Naive thymus-derived CD4-positive, alpha-beta T cell (primary cell): ENCODE measurements at regions not wholly inside any gene's neighbourhood (a gene's known extent, or its start where the extent isn't known, plus 50 kb on each side); places are given as distances from the start of the nearest gene placed in this dataset.

ENCODE experiments used
- ATAC-seq: fragments of 150-1000 bp; cut with Tn5 transposase; 2 replicates; pipeline ENCODE4 v1.10.0; 2021; ENCODE audit warnings: mild to moderate bottlenecking, moderate library complexity
- CTCF ChIA-PET: fragments of 350-600 bp; sonication (Branson Sonifier 250); formaldehyde crosslinking; loops from one replicate; lab custom pipeline; 2021; ENCODE audit warnings: antibody characterized with exemption; lab: Charles Lee
- POLR2A ChIA-PET: fragments of 350-600 bp; sonication (Branson Sonifier 250); formaldehyde crosslinking; loops from one replicate; lab custom pipeline; 2021; ENCODE audit warnings: antibody characterized with exemption, inconsistent platforms; lab: Charles Lee
- DNase-seq, 9 donors: peaks; one replicate each; pipeline versions ENCODE4 v3.0.0 to v3.0.0-alpha.2; 2020 to 2022; ENCODE audit warnings: mixed read lengths in 1 of 9
- H3K27ac ChIP-seq: one replicate; pipeline ENCODE4 v1.7.0; 2013; ENCODE audit warnings: mild to moderate bottlenecking, low read depth, low read length, moderate library complexity
- H3K27me3 ChIP-seq, 2 donors: one replicate each; pipeline ENCODE4 v1.7.0; 2013; ENCODE audit warnings: low read length in 2 of 2, mild to moderate bottlenecking in 2 of 2, moderate library complexity in 2 of 2; ENCODE audit not compliant: control insufficient read depth in 2 of 2, insufficient read depth in 2 of 2
- H3K36me3 ChIP-seq, 3 experiments: 1 replicate in 2 of 3; 2 replicates in 1 of 3; pipeline ENCODE4 v1.7.0; 2013; ENCODE audit warnings: low read length in 3 of 3, mild to moderate bottlenecking in 3 of 3, moderate library complexity in 1 of 3; ENCODE audit not compliant: insufficient read depth in 3 of 3, control insufficient read depth in 2 of 3
- H3K4me1 ChIP-seq, 2 donors: one replicate each; pipeline ENCODE4 v1.7.0; 2013; ENCODE audit warnings: low read length in 2 of 2, mild to moderate bottlenecking in 2 of 2, moderate library complexity in 1 of 2; ENCODE audit not compliant: control insufficient read depth in 2 of 2, insufficient read depth in 2 of 2
- H3K4me3 ChIP-seq: 2 replicates; pipeline ENCODE4 v1.7.0; 2013; ENCODE audit warnings: mild to moderate bottlenecking, low read length
- H3K9me3 ChIP-seq, 3 experiments: 1 replicate in 2 of 3; 2 replicates in 1 of 3; pipeline ENCODE4 v1.7.0; 2013; ENCODE audit warnings: low read length in 3 of 3; ENCODE audit not compliant: control insufficient read depth in 2 of 3
- H3K27ac Mint-ChIP-seq, 9 donors: one replicate each; pipeline ENCODE4 v1.8.0; 2020 to 2022; ENCODE audit warnings: mixed read lengths in 9 of 9, mild to moderate bottlenecking in 8 of 9, moderate library complexity in 5 of 9, inconsistent platforms in 2 of 9
- H3K27me3 Mint-ChIP-seq, 5 donors: one replicate each; pipeline ENCODE4 v1.8.0; 2021 to 2022; ENCODE audit warnings: mixed read lengths in 5 of 5, mild to moderate bottlenecking in 1 of 5
- H3K36me3 Mint-ChIP-seq, 5 donors: one replicate each; pipeline ENCODE4 v1.8.0; 2020 to 2022; ENCODE audit warnings: mixed read lengths in 5 of 5, mild to moderate bottlenecking in 3 of 5, inconsistent platforms in 1 of 5
- H3K4me1 Mint-ChIP-seq, 7 donors: one replicate each; pipeline ENCODE4 v1.8.0; 2020 to 2022; ENCODE audit warnings: mixed read lengths in 7 of 7, mild to moderate bottlenecking in 3 of 7, inconsistent platforms in 1 of 7
- H3K4me3 Mint-ChIP-seq, 10 donors: one replicate each; pipeline ENCODE4 v1.8.0; 2020 to 2022; ENCODE audit warnings: mild to moderate bottlenecking in 10 of 10, mixed read lengths in 10 of 10, moderate library complexity in 6 of 10, inconsistent platforms in 2 of 10
- H3K9me3 Mint-ChIP-seq, 11 donors: one replicate each; pipeline ENCODE4 v1.8.0; 2020 to 2022; ENCODE audit warnings: mixed read lengths in 11 of 11, mild to moderate bottlenecking in 4 of 11, inconsistent platforms in 1 of 11, moderate library complexity in 1 of 11
- intact Hi-C, 2 donors: fragments of 100-400 bp; cut with micrococcal nuclease; formaldehyde crosslinking; loops; one replicate each; pipeline ENCODE4 v1.15.1; 2023

DNA sequence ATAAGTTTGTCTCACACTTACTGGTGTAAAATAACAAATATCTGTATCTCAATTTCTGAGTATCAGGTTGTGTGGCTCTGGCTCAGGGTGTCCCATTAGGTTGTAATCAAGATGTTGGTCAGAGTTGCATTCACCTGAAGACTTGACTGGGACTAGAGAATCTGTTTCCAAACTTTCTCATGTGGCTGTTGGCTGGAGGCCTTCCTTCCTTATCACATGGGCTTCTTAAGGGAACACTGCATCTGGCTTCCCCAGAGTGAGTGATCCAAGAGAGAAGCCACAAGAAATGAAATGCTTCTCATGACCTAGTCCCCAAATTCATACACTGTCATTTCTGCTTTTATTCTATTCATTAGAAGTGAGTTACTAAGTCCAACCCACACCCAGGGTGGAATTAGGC, 568.4 kb upstream of the CAMK1G start:
- ChIA-PET CTCF (no interaction called here), POLR2A (no interaction called here)
- H3K9me3 Mint-ChIP-seq = peaks cover 0 to 19% (median 9%) of the 10 kb centered on the region in 11 donors
- no peak for DNase-seq
- H3K27me3 Mint-ChIP-seq = peaks cover 0 to 18% (median 3%) of the 10 kb centered on the region in 5 donors
- no peak overlapping the region for H3K27ac Mint-ChIP-seq
- H3K4me1 Mint-ChIP-seq = no peaks in the 10 kb centered on the region
- H3K36me3 Mint-ChIP-seq = peaks cover 0 to 6% (median 0%) of the 10 kb centered on the region in 5 donors
- no peaks in the 10 kb centered on the region for H3K27me3 ChIP-seq
- H3K36me3 ChIP-seq = no peaks in the 10 kb centered on the region
- intact Hi-C loops = no loop called here
- H3K4me3 ChIP-seq = no peak overlapping the region
- H3K9me3 ChIP-seq = no peaks in the 10 kb centered on the region
- no peak for ATAC-seq
- no peak overlapping the region for H3K4me3 Mint-ChIP-seq
- H3K27ac ChIP-seq = no peak overlapping the region
- no peaks in the 10 kb centered on the region for H3K4me1 ChIP-seq

DNA sequence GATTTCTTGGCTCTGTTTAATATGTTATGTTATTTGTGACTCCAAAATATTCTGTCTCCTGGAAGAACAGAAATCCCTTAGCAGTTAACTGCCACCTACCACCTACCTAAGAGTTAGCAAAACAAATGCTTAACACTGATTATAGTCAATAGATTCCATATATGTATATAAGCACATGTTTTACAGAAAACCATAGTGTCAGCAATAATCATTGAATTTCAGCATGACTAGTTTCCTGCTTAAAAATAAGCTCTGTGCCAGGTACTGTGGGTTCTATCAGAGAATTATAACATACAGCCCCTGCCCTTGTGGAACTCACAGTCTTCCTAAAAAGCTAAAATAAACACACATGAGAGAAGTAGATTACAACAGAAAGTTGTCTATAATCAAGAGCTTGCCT, 561.9 kb upstream of the CAMK1G start:
- CTCF ChIA-PET = no interaction called here
- no peak overlapping the region for H3K4me3 Mint-ChIP-seq
- no peak for ATAC-seq
- intact Hi-C loops = no loop called here
- H3K4me1 Mint-ChIP-seq = no peaks in the 10 kb centered on the region
- no peak overlapping the region for H3K4me3 ChIP-seq
- no peaks in the 10 kb centered on the region for H3K9me3 ChIP-seq
- peaks cover 2 to 38% (median 12%) of the 10 kb centered on the region in 11 donors for H3K9me3 Mint-ChIP-seq
- no peak overlapping the region for H3K27ac Mint-ChIP-seq
- no peaks in the 10 kb centered on the region for H3K27me3 ChIP-seq
- peaks cover 0 to 26% (median 10%) of the 10 kb centered on the region in 5 donors for H3K27me3 Mint-ChIP-seq
- no peaks in the 10 kb centered on the region for H3K4me1 ChIP-seq
- POLR2A ChIA-PET = no interaction called here
- H3K36me3 Mint-ChIP-seq = peaks cover 0 to 6% (median 0%) of the 10 kb centered on the region in 5 donors
- DNase-seq = no peak
- H3K27ac ChIP-seq = no peak overlapping the region
- no peaks in the 10 kb centered on the region for H3K36me3 ChIP-seq

DNA sequence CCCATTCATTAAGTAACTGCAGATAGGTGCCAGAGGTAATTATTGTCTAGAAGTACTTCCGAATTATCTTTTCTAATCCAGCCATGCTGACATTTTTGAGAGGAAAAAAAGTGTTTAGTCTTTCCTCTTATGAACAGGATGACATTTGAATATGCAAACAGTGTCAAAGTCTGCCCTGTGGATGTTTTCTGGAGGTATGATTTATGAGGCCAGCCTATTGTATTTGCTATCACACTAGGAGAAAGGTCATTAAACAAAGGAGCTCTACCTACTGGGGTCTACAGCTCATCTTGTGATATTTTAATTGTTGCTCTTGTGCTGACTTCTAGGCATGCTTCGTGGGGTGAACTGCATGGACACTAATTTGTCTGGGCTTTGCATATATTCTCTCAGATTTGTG, 559.7 kb upstream of the CAMK1G start:
- Histone ChIP-seq H3K4me1 (no peaks in the 10 kb centered on the region), H3K36me3 (no peaks in the 10 kb centered on the region), H3K4me3 (no peak overlapping the region), H3K9me3 (no peaks in the 10 kb centered on the region), H3K27ac (no peak overlapping the region), H3K27me3 (no peaks in the 10 kb centered on the region)
- Mint-ChIP-seq H3K9me3 (peaks cover 2 to 41% (median 13%) of the 10 kb centered on the region in 11 donors), H3K4me1 (no peaks in the 10 kb centered on the region), H3K4me3 (no peak overlapping the region), H3K27me3 (peaks cover 0 to 27% (median 16%) of the 10 kb centered on the region in 5 donors), H3K27ac (no peak overlapping the region), H3K36me3 (no peaks in the 10 kb centered on the region)
- ChIA-PET POLR2A (no interaction called here), CTCF (no interaction called here)
- ATAC-seq (no peak), DNase-seq (no peak)
- intact Hi-C loops = no loop called here

DNA sequence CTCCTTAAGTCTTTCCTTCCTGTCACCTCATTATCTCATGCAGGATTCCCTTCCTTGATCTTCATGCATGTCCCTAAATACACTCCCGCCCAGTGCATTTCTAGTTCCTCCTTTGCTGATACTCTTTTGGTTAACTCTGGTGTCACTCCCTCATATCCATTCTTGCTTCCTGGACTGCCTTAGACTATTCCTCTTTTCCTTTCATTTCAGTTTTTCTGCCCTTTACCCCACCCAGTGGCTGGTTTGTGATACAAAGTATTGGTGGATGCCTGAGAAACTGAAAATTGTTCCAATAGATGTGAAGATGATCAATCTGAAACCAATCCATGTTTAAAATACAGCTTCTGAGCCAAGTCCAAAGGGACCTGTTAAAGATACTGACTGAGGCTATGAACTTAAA, 553.8 kb upstream of the CAMK1G start:
- no peaks in the 10 kb centered on the region for H3K27me3 ChIP-seq
- Mint-ChIP-seq H3K4me1 (no peaks in the 10 kb centered on the region), H3K4me3 (no peak overlapping the region), H3K9me3 (peaks cover 0 to 14% (median 6%) of the 10 kb centered on the region in 11 donors), H3K27me3 (peaks cover 0 to 36% (median 25%) of the 10 kb centered on the region in 5 donors), H3K36me3 (no peaks in the 10 kb centered on the region), H3K27ac (no peak overlapping the region)
- no peak overlapping the region for H3K4me3 ChIP-seq
- no peaks in the 10 kb centered on the region for H3K9me3 ChIP-seq
- H3K36me3 ChIP-seq = no peaks in the 10 kb centered on the region
- H3K27ac ChIP-seq = no peak overlapping the region
- ATAC-seq (no peak), DNase-seq (no peak)
- H3K4me1 ChIP-seq = no peaks in the 10 kb centered on the region
- ChIA-PET CTCF (no interaction called here), POLR2A (no interaction called here)
- intact Hi-C loops = no loop called here

DNA sequence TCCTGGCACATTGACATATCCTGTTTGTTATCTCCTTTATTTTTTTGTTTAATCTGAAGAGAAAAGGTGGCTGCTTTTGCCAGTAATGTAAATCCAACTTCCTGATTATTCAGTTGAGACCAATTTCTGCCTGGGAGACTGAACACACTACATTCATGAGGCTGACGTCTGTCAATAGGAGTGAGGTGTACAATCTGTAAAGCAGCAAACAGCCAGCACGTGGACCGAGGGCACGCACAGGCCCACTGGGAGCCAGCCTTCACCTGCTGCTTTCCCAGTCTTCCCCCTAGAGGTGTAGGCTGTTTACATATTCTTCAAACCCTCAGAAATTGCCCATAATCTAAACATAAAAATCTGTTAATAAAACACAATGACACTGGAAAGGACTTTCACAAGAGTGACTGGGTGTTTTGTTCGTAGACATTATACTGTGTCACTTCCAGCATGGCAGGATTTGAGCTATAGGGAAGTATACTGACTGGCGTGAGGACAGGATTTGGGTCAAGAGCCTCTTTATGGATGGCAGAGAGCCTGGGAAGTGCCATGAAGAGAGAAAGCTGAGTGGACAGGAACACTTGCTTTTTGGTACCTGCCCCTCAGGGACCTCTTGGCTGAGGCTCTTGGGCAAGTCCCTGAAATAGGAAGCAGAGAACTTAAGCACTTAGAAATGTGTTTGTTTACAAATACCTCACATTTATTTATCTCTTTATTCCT, 552.9 kb upstream of the CAMK1G start:
- no peak overlapping the region for H3K27ac Mint-ChIP-seq
- POLR2A ChIA-PET = no interaction called here
- H3K4me3 Mint-ChIP-seq = no peak overlapping the region
- Histone ChIP-seq H3K9me3 (no peaks in the 10 kb centered on the region), H3K4me3 (no peak overlapping the region), H3K4me1 (no peaks in the 10 kb centered on the region), H3K36me3 (no peaks in the 10 kb centered on the region), H3K27ac (no peak overlapping the region), H3K27me3 (no peaks in the 10 kb centered on the region)
- H3K36me3 Mint-ChIP-seq = no peaks in the 10 kb centered on the region
- H3K27me3 Mint-ChIP-seq = peaks cover 0 to 36% (median 25%) of the 10 kb centered on the region in 5 donors
- H3K9me3 Mint-ChIP-seq = peaks cover 0 to 11% (median 6%) of the 10 kb centered on the region in 11 donors
- ATAC-seq (no peak), DNase-seq (no peak)
- CTCF ChIA-PET = no interaction called here
- intact Hi-C loops = no loop called here
- no peaks in the 10 kb centered on the region for H3K4me1 Mint-ChIP-seq

DNA sequence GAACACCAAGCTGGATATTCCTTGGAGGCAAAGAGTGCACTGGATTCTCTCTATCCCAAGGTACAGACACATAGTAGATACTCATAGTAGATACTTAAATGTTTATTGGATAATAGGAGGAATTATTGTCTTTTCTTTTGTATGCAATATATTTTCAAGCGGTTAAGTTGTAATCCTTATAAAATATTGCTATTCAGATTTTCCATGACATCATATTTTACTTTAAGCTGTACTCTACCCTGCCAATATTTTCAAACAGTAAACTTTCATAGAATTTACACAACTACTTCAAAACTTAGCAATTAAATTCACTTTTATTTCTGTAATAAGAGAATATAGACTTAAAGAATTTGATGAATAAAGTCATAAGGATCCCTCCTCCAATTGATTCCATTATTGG, 546.5 kb upstream of the CAMK1G start:
- Histone ChIP-seq H3K4me3 (no peak overlapping the region), H3K9me3 (no peaks in the 10 kb centered on the region), H3K27ac (no peak overlapping the region), H3K36me3 (no peaks in the 10 kb centered on the region), H3K4me1 (no peaks in the 10 kb centered on the region), H3K27me3 (no peaks in the 10 kb centered on the region)
- Mint-ChIP-seq H3K27ac (no peak overlapping the region), H3K27me3 (peaks cover 2 to 21% (median 10%) of the 10 kb centered on the region in 5 donors), H3K9me3 (peaks cover 0 to 8% (median 0%) of the 10 kb centered on the region in 11 donors), H3K4me1 (no peaks in the 10 kb centered on the region), H3K36me3 (no peaks in the 10 kb centered on the region), H3K4me3 (no peak overlapping the region)
- ATAC-seq (no peak), DNase-seq (no peak)
- ChIA-PET CTCF (interaction anchor here (0.6 kb wide), 1 partner anchor 915 kb away, joined by 3 read pairs; no protein-coding TSS in a partner anchor), POLR2A (no interaction called here)
- intact Hi-C loops = no loop called here

DNA sequence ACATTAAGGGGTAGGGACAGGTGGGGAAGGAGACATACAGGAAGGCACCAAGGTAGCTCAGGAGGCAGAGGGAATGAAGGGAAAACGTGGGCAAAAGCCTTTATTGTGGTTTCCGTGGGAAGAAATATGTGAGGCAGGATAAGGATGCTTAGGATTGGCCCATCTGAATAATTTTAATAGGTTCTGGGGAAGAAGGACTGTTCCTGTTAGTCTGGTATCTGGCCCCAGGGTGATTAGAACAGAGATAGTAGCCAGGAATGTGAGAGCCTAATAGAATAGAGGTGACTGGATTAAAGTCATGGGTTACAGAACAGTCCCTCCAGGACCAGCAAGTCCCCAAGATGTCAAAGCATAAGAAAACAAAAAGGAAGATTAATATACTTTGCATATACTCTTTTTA, 545.2 kb upstream of the CAMK1G start:
- Histone ChIP-seq H3K27me3 (no peaks in the 10 kb centered on the region), H3K9me3 (no peaks in the 10 kb centered on the region), H3K4me3 (no peak overlapping the region), H3K27ac (no peak overlapping the region), H3K36me3 (no peaks in the 10 kb centered on the region), H3K4me1 (no peaks in the 10 kb centered on the region)
- H3K4me1 Mint-ChIP-seq = no peaks in the 10 kb centered on the region
- DNase-seq (no peak), ATAC-seq (no peak)
- intact Hi-C loops = no loop called here
- ChIA-PET POLR2A (no interaction called here), CTCF (no interaction called here)
- no peaks in the 10 kb centered on the region for H3K36me3 Mint-ChIP-seq
- H3K4me3 Mint-ChIP-seq = no peak overlapping the region
- H3K27ac Mint-ChIP-seq = no peak overlapping the region
- H3K9me3 Mint-ChIP-seq = peaks cover 0 to 5% (median 0%) of the 10 kb centered on the region in 11 donors
- H3K27me3 Mint-ChIP-seq = peaks cover 2 to 17% (median 6%) of the 10 kb centered on the region in 5 donors
